ENCODE measurements at regions not wholly inside any gene's neighbourhood (a gene's known extent, or its start where the extent isn't known, plus 50 kb on each side); places are given as distances from the start of the nearest gene placed in this dataset.

- no peaks in the 10 kb centered on the region for H3K9me1 ChIP-seq (ENCODE audit: control insufficient read depth, insufficient read depth, low read length)
- H3K27me3 ChIP-seq (ENCODE audit: control insufficient read depth in 2 of 2, insufficient read depth in 2 of 2, low read length in 2 of 2) = no peaks in the 10 kb centered on the region
- no peak for DNase-seq (ENCODE audit: extremely low read depth in 1 of 4, low spot score in 3 of 4)
- H3K36me3 ChIP-seq (ENCODE audit: control insufficient read depth, insufficient read depth, low read length) = no peaks in the 10 kb centered on the region
- BruUV-seq (replicated peaks) = no TSS peak
- H3K4me1 ChIP-seq (replicated peaks in 1 of 2; ENCODE audit: control insufficient read depth in 2 of 2, insufficient read depth in 2 of 2, low read length in 2 of 2) = no peaks in the 10 kb centered on the region
- ChIA-PET POLR2A (no interaction called here), CTCF (ENCODE audit: low intra/inter-chr PET ratio) (no interaction called here)
- H3K9ac ChIP-seq (ENCODE audit: insufficient read depth in 1 of 2, low read depth in 2 of 2, low read length in 2 of 2) = no peak overlapping the region
- no peak for FAIRE-seq
- no peak overlapping the region for H3K4me3 ChIP-seq
- no peak for ATAC-seq
- no peak overlapping the region for H2AFZ ChIP-seq (ENCODE audit: low read depth, low read length)
- in situ Hi-C loops (cut with MboI) = no loop called here
- H3K9me3 ChIP-seq (replicated peaks; ENCODE audit: control insufficient read depth, insufficient read depth, low read depth, low read length) = no peaks in the 10 kb centered on the region
- H4K20me1 ChIP-seq (replicated peaks; ENCODE audit: control insufficient read depth, insufficient read depth, low read length) = no peaks in the 10 kb centered on the region
- 0% methylated on average over 2 of the region's 2 CpGs for WGBS (ENCODE audit: insufficient coverage, low coverage, missing lambda C conversion rate)
- no peaks in the 10 kb centered on the region for H3K79me2 ChIP-seq (ENCODE audit: control insufficient read depth, insufficient read depth, low read length)
- H3K27ac ChIP-seq (ENCODE audit: extremely low read depth, low read depth, low read length) = no peak overlapping the region
- intact Hi-C loops (cut with micrococcal nuclease) = no loop called here
- TF ChIP-seq ZNF23 (CRISPR knock-in tag; IDR thresholded peaks at IDR 0.05) (no peak), PRPF4 (IDR thresholded peaks at IDR 0.05; ENCODE audit: insufficient read depth, low read depth, low read length, poor library complexity, severe bottlenecking) (no peak), TAL1 (IDR thresholded peaks at IDR 0.05) (no peak)
- no peak overlapping the region for H3K4me2 ChIP-seq (ENCODE audit: insufficient read depth, low read length)
These were observed 618.2 kb downstream of the TLE1 start for GRCh38 chr9:81071108-81071507.

GRCh38 chr9:81070689-81071088 lies 618.7 kb downstream of the TLE1 start:
- POLR2A ChIA-PET = no interaction called here
- TF ChIP-seq ZNF75A (CRISPR knock-in tag; IDR thresholded peaks at IDR 0.05) (no peak), KDM2B (CRISPR knock-in tag; IDR thresholded peaks at IDR 0.05) (no peak), NFXL1 (CRISPR knock-in tag; IDR thresholded peaks at IDR 0.05) (no peak), ATF3 (IDR thresholded peaks at IDR 0.05) (no peak), ATF3 (CRISPR knock-in tag; conservative IDR thresholded peaks at IDR 0.05) (no peak), SAP30 (IDR thresholded peaks at IDR 0.05; ENCODE audit: borderline replicate concordance, insufficient read depth, low read depth, low read length, poor library complexity, severe bottlenecking) (no peak), PRDM10 (IDR thresholded peaks at IDR 0.05; ENCODE audit: partially characterized antibody) (no peak), ZKSCAN8 (CRISPR knock-in tag; IDR thresholded peaks at IDR 0.05) (no peak), ZNF655 (CRISPR knock-in tag; IDR thresholded peaks at IDR 0.05) (no peak)

More at GRCh38 chr9:81070689-81071088, 618.7 kb downstream of the TLE1 start:
- WGBS (ENCODE audit: insufficient coverage, low coverage, missing lambda C conversion rate) = 0% methylated on average over 3 of the region's 9 CpGs
- no peaks in the 10 kb centered on the region for H3K27me3 ChIP-seq (ENCODE audit: control insufficient read depth in 2 of 2, insufficient read depth in 2 of 2, low read length in 2 of 2)
- no peaks in the 10 kb centered on the region for H3K36me3 ChIP-seq (ENCODE audit: control insufficient read depth, insufficient read depth, low read length)
- in situ Hi-C loops (cut with MboI) = no loop called here
- no peaks in the 10 kb centered on the region for H3K4me1 ChIP-seq (replicated peaks in 1 of 2; ENCODE audit: control insufficient read depth in 2 of 2, insufficient read depth in 2 of 2, low read length in 2 of 2)
- no peaks in the 10 kb centered on the region for H3K9me3 ChIP-seq (replicated peaks; ENCODE audit: control insufficient read depth, insufficient read depth, low read depth, low read length)
- CTCF ChIA-PET (ENCODE audit: low intra/inter-chr PET ratio) = no interaction called here
- no peaks in the 10 kb centered on the region for H3K79me2 ChIP-seq (ENCODE audit: control insufficient read depth, insufficient read depth, low read length)
- intact Hi-C loops (cut with micrococcal nuclease) = no loop called here
- H3K9me1 ChIP-seq (ENCODE audit: control insufficient read depth, insufficient read depth, low read length) = no peaks in the 10 kb centered on the region
- H3K4me2 ChIP-seq (ENCODE audit: insufficient read depth, low read length) = no peak overlapping the region
- H3K9ac ChIP-seq (ENCODE audit: insufficient read depth in 1 of 2, low read depth in 2 of 2, low read length in 2 of 2) = no peak overlapping the region
- no TSS peak for BruUV-seq (replicated peaks)
- DNase-seq (ENCODE audit: extremely low read depth in 1 of 4, low spot score in 3 of 4) = no peak
- H4K20me1 ChIP-seq (replicated peaks; ENCODE audit: control insufficient read depth, insufficient read depth, low read length) = no peaks in the 10 kb centered on the region
- no peak overlapping the region for H3K4me3 ChIP-seq
- no peak for ATAC-seq
- FAIRE-seq = no peak
- no peak overlapping the region for H3K27ac ChIP-seq (ENCODE audit: extremely low read depth, low read depth, low read length)
- H2AFZ ChIP-seq (ENCODE audit: low read depth, low read length) = no peak overlapping the region
